ENCODE measurements at regions not wholly inside any gene's neighbourhood (a gene's known extent, or its start where the extent isn't known, plus 50 kb on each side); places are given as distances from the start of the nearest gene placed in this dataset.

- no peak for DNase-seq (ENCODE audit: extremely low read depth in 1 of 2, low read depth in 1 of 2)
Observed at GRCh38 chr2:47315475-47315874, 53.6 kb upstream of the EPCAM start.

- DNase-seq (ENCODE audit: extremely low read depth in 1 of 2, low read depth in 1 of 2), result no peak
Observed at GRCh38 chr2:47313728-47314127, 55.4 kb upstream of the EPCAM start.

- no peak for DNase-seq (ENCODE audit: extremely low read depth in 1 of 2, low read depth in 1 of 2)
Observed at GRCh38 chr2:47313141-47313691, 55.9 kb upstream of the EPCAM start.

GRCh38 chr2:47312491-47312850 is 56.6 kb upstream of the EPCAM start:
- DNase-seq (ENCODE audit: extremely low read depth in 1 of 2, low read depth in 1 of 2), result no peak

- DNase-seq (ENCODE audit: extremely low read depth in 1 of 2, low read depth in 1 of 2), result no peak
Observed at GRCh38 chr2:47311764-47312490, 57.2 kb upstream of the EPCAM start.

- no peak for DNase-seq (ENCODE audit: extremely low read depth in 1 of 2, low read depth in 1 of 2)
Observed at GRCh38 chr2:47310801-47311560, 58.1 kb upstream of the EPCAM start.

- no peak for DNase-seq (ENCODE audit: extremely low read depth in 1 of 2, low read depth in 1 of 2)
Observed at GRCh38 chr2:47309952-47310800, 58.9 kb upstream of the EPCAM start.

- no peak for DNase-seq (ENCODE audit: extremely low read depth in 1 of 2, low read depth in 1 of 2)
Observed at GRCh38 chr2:47309472-47309951, 59.6 kb upstream of the EPCAM start.

GRCh38 chr2:47307066-47307465 is 62.0 kb upstream of the EPCAM start:
- DNase-seq (ENCODE audit: extremely low read depth in 1 of 2, low read depth in 1 of 2), result no peak

- DNase-seq (ENCODE audit: extremely low read depth in 1 of 2, low read depth in 1 of 2), result no peak
Observed at GRCh38 chr2:47304654-47305053, 64.5 kb upstream of the EPCAM start.

GRCh38 chr2:47303341-47304148 is 65.6 kb upstream of the EPCAM start:
- DNase-seq (ENCODE audit: extremely low read depth in 1 of 2, low read depth in 1 of 2), result no peak

GRCh38 chr2:47302308-47302707 is 66.8 kb upstream of the EPCAM start:
- DNase-seq (ENCODE audit: extremely low read depth in 1 of 2, low read depth in 1 of 2), result no peak

- no peak for DNase-seq (ENCODE audit: extremely low read depth in 1 of 2, low read depth in 1 of 2)
Observed at GRCh38 chr2:47301731-47302130, 67.4 kb upstream of the EPCAM start.

- no peak for DNase-seq (ENCODE audit: extremely low read depth in 1 of 2, low read depth in 1 of 2)
Observed at GRCh38 chr2:47301277-47301618, 67.9 kb upstream of the EPCAM start.

- DNase-seq (ENCODE audit: extremely low read depth in 1 of 2, low read depth in 1 of 2), result no peak
Observed at GRCh38 chr2:47300609-47301276, 68.4 kb upstream of the EPCAM start.

GRCh38 chr2:47300081-47300480 is 69.0 kb upstream of the EPCAM start:
- no peak for DNase-seq (ENCODE audit: extremely low read depth in 1 of 2, low read depth in 1 of 2)

GRCh38 chr2:47299555-47299954 is 69.6 kb upstream of the EPCAM start:
- DNase-seq (ENCODE audit: extremely low read depth in 1 of 2, low read depth in 1 of 2), result no peak

GRCh38 chr2:47298771-47299170 is 70.3 kb upstream of the EPCAM start:
- DNase-seq (ENCODE audit: extremely low read depth in 1 of 2, low read depth in 1 of 2), result no peak

- DNase-seq (ENCODE audit: extremely low read depth in 1 of 2, low read depth in 1 of 2), result no peak
Observed at GRCh38 chr2:47297767-47298425, 71.2 kb upstream of the EPCAM start.
